ENCODE measurements at regions not wholly inside any gene's neighbourhood (a gene's known extent, or its start where the extent isn't known, plus 50 kb on each side); places are given as distances from the start of the nearest gene placed in this dataset.

- TF ChIP-seq POLR2A (IDR thresholded peaks at IDR 0.05; ENCODE audit: low read length) (no peak), ELK1 (IDR thresholded peaks at IDR 0.05; ENCODE audit: low read depth, low read length) (no peak), CTCF (IDR thresholded peaks at IDR 0.05) (no peak), JUN (IDR thresholded peaks at IDR 0.05) (no peak), ZFP36 (IDR thresholded peaks at IDR 0.05; ENCODE audit: borderline replicate concordance, partially characterized antibody) (no peak)
These were observed 105.6 kb upstream of the GPR26 start for GRCh38 chr10:123560301-123561140.
